K562 (cell line): ENCODE measurements at regions not wholly inside any gene's neighbourhood (a gene's known extent, or its start where the extent isn't known, plus 50 kb on each side); places are given as distances from the start of the nearest gene placed in this dataset.
A peak's percentile ranks its signal among the peaks of the same experiment; 100 is the strongest.
"Not testable (repeated sequence)": the region's sequence is repeated elsewhere in the genome, so short reads cannot be mapped to it uniquely, and the experiment has no call there.

Experiments used
- ATAC-seq: fragments of 200-7000 bp; cut with Tn5 transposase; 3 replicates; pipeline ENCODE4 v1.9.1; 2020; ENCODE audit warnings: moderate library complexity
- BruUV-seq: library from RNA; stranded (reverse); fragments of 400-500 nt; replicated peaks from 2 replicates; lab custom pipeline; 2021; lab: Mats Ljungman, UMichigan
- CTCF ChIA-PET: fragments of 300-600 bp; formaldehyde crosslinking; extraction: SDS; loops from one replicate; lab custom pipeline; 2021; ENCODE audit warnings: low intra/inter-chr PET ratio; lab: Yijun Ruan, JAX
- POLR2A ChIA-PET: fragments of 300-600, 350-650 bp; sonication (Branson Sonifier 250); formaldehyde crosslinking; extraction: SDS; loops from one replicate; lab custom pipeline; 2021; ENCODE audit warnings: antibody characterized with exemption, inconsistent platforms; lab: Yijun Ruan, JAX
- DNase-seq, 4 experiments: peaks; one replicate each; pipeline versions ENCODE4 v3.0.0 to v3.0.0-alpha.2; 2011 to 2018; ENCODE audit warnings: low spot score in 3 of 4, mixed read lengths in 3 of 4; ENCODE audit errors: extremely low read depth in 1 of 4
- FAIRE-seq: peaks from 2 replicates; lab custom pipeline; 2011; peaks lifted over from hg19 to GRCh38; lab: Jason Lieb, UNC
- H2AFZ ChIP-seq: 2 replicates; pipeline ENCODE4 v1.6.0; 2011; ENCODE audit warnings: low read depth, low read length, control low read depth, inconsistent platforms
- H3K27ac ChIP-seq: fragments of 200-600 bp; 3 replicates; pipeline ENCODE4 v1.8.0; 2011; ENCODE audit warnings: low read depth, mild to moderate bottlenecking, control low read depth, inconsistent platforms, low read length, moderate library complexity, mixed read lengths; ENCODE audit errors: extremely low read depth
- H3K27me3 ChIP-seq, 2 experiments: fragments of 300-600 bp in 1 of 2; 2 replicates in 1 of 2; 3 replicates in 1 of 2; pipeline versions ENCODE4 v1.6.0 to v1.8.0; 2011; ENCODE audit warnings: inconsistent platforms in 2 of 2, low read length in 2 of 2, mild to moderate bottlenecking in 1 of 2, mixed read lengths in 1 of 2, moderate library complexity in 1 of 2; ENCODE audit not compliant: control insufficient read depth in 2 of 2, insufficient read depth in 2 of 2
- H3K36me3 ChIP-seq: fragments of 300-600 bp; 3 replicates; pipeline ENCODE4 v1.8.0; 2011; ENCODE audit warnings: mild to moderate bottlenecking, low read length, inconsistent platforms; ENCODE audit not compliant: control insufficient read depth, insufficient read depth
- H3K4me1 ChIP-seq, 2 experiments: fragments of 200-600 bp in 1 of 2; replicated peaks in 1 of 2; 2 replicates in 1 of 2; 3 replicates in 1 of 2; pipeline versions ENCODE4 v1.5.1 to v1.8.0; 2011; ENCODE audit warnings: inconsistent platforms in 2 of 2, low read length in 2 of 2, mild to moderate bottlenecking in 1 of 2, mixed read lengths in 1 of 2, moderate library complexity in 1 of 2; ENCODE audit not compliant: control insufficient read depth in 2 of 2, insufficient read depth in 2 of 2
- H3K4me2 ChIP-seq: 2 replicates; pipeline ENCODE4 v1.6.1; 2011; ENCODE audit warnings: low read length, control low read depth, inconsistent platforms, mixed read lengths; ENCODE audit not compliant: insufficient read depth
- H3K4me3 ChIP-seq: fragments of 200-600 bp; sonication (generic), shearing (Covaris generic); 2 replicates; pipeline ENCODE4 v1.5.1; 2016; ENCODE audit warnings: control low read depth, inconsistent platforms
- H3K79me2 ChIP-seq: fragments of 200-600 bp; 3 replicates; pipeline ENCODE4 v1.8.0; 2011; ENCODE audit warnings: low read length, inconsistent platforms; ENCODE audit not compliant: control insufficient read depth, insufficient read depth
- H3K9ac ChIP-seq, 2 experiments: 2 replicates each; pipeline versions ENCODE4 v1.6.0 to v1.6.1; 2011; ENCODE audit warnings: low read depth in 2 of 2, low read length in 2 of 2, control low read depth in 1 of 2, inconsistent platforms in 1 of 2, mild to moderate bottlenecking in 1 of 2, mixed read lengths in 1 of 2; ENCODE audit not compliant: insufficient read depth in 1 of 2
- H3K9me1 ChIP-seq: one replicate; pipeline ENCODE4 v1.6.0; 2011; ENCODE audit warnings: inconsistent platforms, mild to moderate bottlenecking, low read length, moderate library complexity; ENCODE audit not compliant: control insufficient read depth, insufficient read depth
- H3K9me3 ChIP-seq: replicated peaks from 2 replicates; pipeline ENCODE4 v1.5.1; 2011; ENCODE audit warnings: low read depth, low read length, inconsistent platforms; ENCODE audit not compliant: control insufficient read depth, insufficient read depth
- H4K20me1 ChIP-seq: replicated peaks from 2 replicates; pipeline ENCODE4 v1.6.1; 2011; ENCODE audit warnings: low read length, inconsistent platforms, mixed read lengths; ENCODE audit not compliant: control insufficient read depth, insufficient read depth
- ARHGAP35 ChIP-seq: fragments of 450-650 bp; IDR thresholded peaks from 2 replicates; pipeline ENCODE4 v1.6.1; 2018; ENCODE audit not compliant: partially characterized antibody
- ARNT ChIP-seq, 2 experiments: fragments of 450-650 bp; IDR thresholded peaks; 2 replicates each; pipeline ENCODE4 v1.6.1; 2016; ENCODE audit warnings: mild to moderate bottlenecking in 1 of 2
- BCL6 ChIP-seq: fragments of 250-450 bp; sonication (Bioruptor Pico); IDR thresholded peaks from 2 replicates; pipeline ENCODE4 v1.4.0; 2020
- CBX3 ChIP-seq, 2 experiments: IDR thresholded peaks; 1 replicate in 1 of 2; 2 replicates in 1 of 2; pipeline ENCODE4 v1.6.1; 2012; ENCODE audit warnings: inconsistent platforms in 2 of 2, low read length in 2 of 2, borderline replicate concordance in 1 of 2, control low read depth in 1 of 2
- CGGBP1 ChIP-seq: fragments of 250-450 bp; sonication (Bioruptor Pico); IDR thresholded peaks from 2 replicates; pipeline ENCODE4 v1.9.0; 2021; ENCODE audit warnings: mild to moderate bottlenecking
- ETV6 ChIP-seq, 3 experiments: fragments of 150-350 bp in 1 of 3; sonication (generic) in 1 of 3; formaldehyde crosslinking in 1 of 3; IDR thresholded peaks; 2 replicates each; pipeline versions ENCODE4 v1.6.1 to v1.8.0; 2014 to 2022; ENCODE audit warnings: borderline replicate concordance in 2 of 3, low read depth in 2 of 3, antibody characterized with exemption in 1 of 3, low read length in 1 of 3, mild to moderate bottlenecking in 1 of 3, missing genetic modification reagents in 1 of 3
- HLTF ChIP-seq: fragments of 450-650 bp; IDR thresholded peaks from 2 replicates; pipeline ENCODE4 v1.6.1; 2016
- KHSRP ChIP-seq: fragments of 450-650 bp; IDR thresholded peaks from 2 replicates; pipeline ENCODE4 v1.6.1; 2017
- SRF ChIP-seq, 2 experiments: fragments of 250-450, 450-650 bp in 1 of 2; sonication (Bioruptor Pico) in 1 of 2; sonication (generic) in 1 of 2; formaldehyde crosslinking; IDR thresholded peaks; 2 replicates each; pipeline versions ENCODE4 v1.5.0 to v1.5.1; 2020 to 2022; ENCODE audit warnings: mild to moderate bottlenecking in 1 of 2, missing genetic modification reagents in 1 of 2
- TRIM24 ChIP-seq, 2 experiments: fragments of 450-650 bp; IDR thresholded peaks; 2 replicates each; pipeline ENCODE4 v1.6.1; 2016
- TRIM28 ChIP-seq: fragments of 450-650 bp; IDR thresholded peaks from 2 replicates; pipeline ENCODE4 v1.6.1; 2017
- ZEB2 ChIP-seq: fragments of 450-650 bp; IDR thresholded peaks from 2 replicates; pipeline ENCODE4 v1.6.1; 2016
- ZNF57 ChIP-seq: fragments of 450-650 bp; formaldehyde crosslinking; IDR thresholded peaks from 2 replicates; pipeline ENCODE4 v1.4.0; 2020; ENCODE audit warnings: mild to moderate bottlenecking, moderate library complexity
- WGBS: fragments of 100-300 bp; shearing (Covaris generic); methylation state at CpG from one replicate; pipeline ENCODE4 v1.1.6; 2016; ENCODE audit warnings: low coverage, mixed read lengths; ENCODE audit not compliant: insufficient coverage; ENCODE audit errors: missing lambda C conversion rate; 5-methylcytosine and 5-hydroxymethylcytosine counted together
- in situ Hi-C: fragments of 300-500 bp; cut with MboI; formaldehyde crosslinking; loops from 4 replicates; pipeline ENCODE4 v1.15.0; 2018; ENCODE audit warnings: inconsistent platforms, mixed read lengths
- intact Hi-C: fragments of 100-400 bp; cut with micrococcal nuclease; formaldehyde crosslinking; loops from 2 replicates; pipeline ENCODE4 v1.14.2; 2022
- TF ChIP-seq, protein P1 (sequence below): fragments of 250-450 bp; sonication (Bioruptor Pico); IDR thresholded peaks from 2 replicates; pipeline ENCODE4 v1.4.0; 2020; ENCODE audit warnings: mild to moderate bottlenecking

- FAIRE-seq, H3K4me3 ChIP-seq, H3K9me1 ChIP-seq, CTCF ChIA-PET, H3K27ac ChIP-seq, H3K27me3 ChIP-seq, ATAC-seq, H3K4me1 ChIP-seq, H3K36me3 ChIP-seq, H4K20me1 ChIP-seq, H3K9ac ChIP-seq, intact Hi-C loops, POLR2A ChIA-PET, H3K79me2 ChIP-seq, in situ Hi-C loops, H2AFZ ChIP-seq, H3K9me3 ChIP-seq, H3K4me2 ChIP-seq, DNase-seq, BruUV-seq: not testable (repeated sequence)
- 12% methylated on average over 9 of the region's 11 CpGs for WGBS
Observed at GRCh38 chr4:55281118-55281683, 64.8 kb upstream of the SRD5A3 start.

DNA sequence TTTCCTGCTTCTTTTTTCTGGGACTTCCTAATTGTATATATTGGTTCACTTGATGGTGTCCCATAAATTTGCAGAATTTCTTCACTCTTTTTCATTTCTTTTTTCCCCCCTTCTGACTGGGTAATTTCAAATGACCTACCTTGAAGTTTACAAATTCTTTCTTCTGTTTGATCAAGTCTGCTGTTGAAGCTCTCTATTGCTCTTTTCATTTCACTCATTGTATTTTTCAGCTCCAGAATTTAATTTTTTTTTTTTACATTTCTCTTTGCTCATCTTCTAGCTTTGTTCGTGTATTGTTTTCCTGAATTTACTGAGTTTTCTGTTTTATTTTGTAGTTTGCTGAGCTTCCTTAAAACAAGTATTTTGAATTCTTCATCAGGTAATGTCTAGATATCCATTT is 61.7 kb upstream of the SRD5A3 start:
- no peaks in the 10 kb centered on the region for H3K9me1 ChIP-seq
- no peak overlapping the region for H2AFZ ChIP-seq
- CTCF ChIA-PET, result no interaction called here
- DNase-seq (no peak), FAIRE-seq (no peak), ATAC-seq (no peak)
- 0 out of 2 replicates have a peak, but pooled peaks cover 4% of the 10 kb centered on the region for H3K9me3 ChIP-seq
- intact Hi-C loops, result no loop called here
- no peaks in the 10 kb centered on the region for H3K27me3 ChIP-seq
- BruUV-seq, result no TSS peak
- H3K4me3 ChIP-seq, result no peak overlapping the region
- POLR2A ChIA-PET, result interaction anchor here (0.7 kb wide), 1 partner anchor 322 kb away, joined by 3 read pairs; no protein-coding TSS in a partner anchor
- H3K36me3 ChIP-seq, result no peaks in the 10 kb centered on the region
- no peaks in the 10 kb centered on the region for H3K4me1 ChIP-seq
- H3K4me2 ChIP-seq, result no peak overlapping the region
- H3K79me2 ChIP-seq, result no peaks in the 10 kb centered on the region
- in situ Hi-C loops, result no loop called here
- no peak overlapping the region for H3K9ac ChIP-seq
- H3K27ac ChIP-seq, result no peak overlapping the region
- no peaks in the 10 kb centered on the region for H4K20me1 ChIP-seq
- 0% methylated on average over 1 of the region's 1 CpG for WGBS
- TF ChIP-seq ARNT (IDR thresholded peaks at IDR 0.05), result no peak
- peak; percentile 85; the same call in 1 of the 2 replicates for TF ChIP-seq TRIM28
- 0 out of 4 replicates have a peak, but pooled peaks of 1 of the 2 experiments have one; percentile 23 for TF ChIP-seq TRIM24 (IDR thresholded peaks at IDR 0.05)
- no peak for TF ChIP-seq CGGBP1 (CRISPR knock-in tag)
- TF ChIP-seq SRF (CRISPR knock-in tag; IDR thresholded peaks at IDR 0.05), result no peak
- peak; percentile 40; the same call in 1 of the 2 replicates for TF ChIP-seq ZEB2
- peak; percentile 95 for TF ChIP-seq HLTF
- TF ChIP-seq BCL6 (CRISPR knock-in tag), result no peak
- TF ChIP-seq ETV6 (IDR thresholded peaks at IDR 0.05; ENCODE audit: borderline replicate concordance in 1 of 2, low read depth in 2 of 2, low read length in 1 of 2), result no peak
- TF ChIP-seq ETV6 (CRISPR knock-in tag; IDR thresholded peaks at IDR 0.05; ENCODE audit: borderline replicate concordance), result no peak
- peak in 1 of 2 experiments; percentile 85; a peak in 2 of 3 replicates for TF ChIP-seq CBX3 (IDR thresholded peaks at IDR 0.05; ENCODE audit: borderline replicate concordance in 1 of 2, low read length in 2 of 2)
- TF ChIP-seq ARHGAP35, result no peak
- TF ChIP-seq, protein P1, sequence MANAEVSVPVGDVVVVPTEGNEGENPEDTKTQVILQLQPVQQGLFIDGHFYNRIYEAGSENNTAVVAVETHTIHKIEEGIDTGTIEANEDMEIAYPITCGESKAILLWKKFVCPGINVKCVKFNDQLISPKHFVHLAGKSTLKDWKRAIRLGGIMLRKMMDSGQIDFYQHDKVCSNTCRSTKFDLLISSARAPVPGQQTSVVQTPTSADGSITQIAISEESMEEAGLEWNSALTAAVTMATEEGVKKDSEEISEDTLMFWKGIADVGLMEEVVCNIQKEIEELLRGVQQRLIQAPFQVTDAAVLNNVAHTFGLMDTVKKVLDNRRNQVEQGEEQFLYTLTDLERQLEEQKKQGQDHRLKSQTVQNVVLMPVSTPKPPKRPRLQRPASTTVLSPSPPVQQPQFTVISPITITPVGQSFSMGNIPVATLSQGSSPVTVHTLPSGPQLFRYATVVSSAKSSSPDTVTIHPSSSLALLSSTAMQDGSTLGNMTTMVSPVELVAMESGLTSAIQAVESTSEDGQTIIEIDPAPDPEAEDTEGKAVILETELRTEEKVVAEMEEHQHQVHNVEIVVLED, result no peak
- TF ChIP-seq ZNF57 (CRISPR knock-in tag), result no peak
- TF ChIP-seq KHSRP, result no peak
